ENCODE measurements at regions not wholly inside any gene's neighbourhood (a gene's known extent, or its start where the extent isn't known, plus 50 kb on each side); places are given as distances from the start of the nearest gene placed in this dataset.

DNA sequence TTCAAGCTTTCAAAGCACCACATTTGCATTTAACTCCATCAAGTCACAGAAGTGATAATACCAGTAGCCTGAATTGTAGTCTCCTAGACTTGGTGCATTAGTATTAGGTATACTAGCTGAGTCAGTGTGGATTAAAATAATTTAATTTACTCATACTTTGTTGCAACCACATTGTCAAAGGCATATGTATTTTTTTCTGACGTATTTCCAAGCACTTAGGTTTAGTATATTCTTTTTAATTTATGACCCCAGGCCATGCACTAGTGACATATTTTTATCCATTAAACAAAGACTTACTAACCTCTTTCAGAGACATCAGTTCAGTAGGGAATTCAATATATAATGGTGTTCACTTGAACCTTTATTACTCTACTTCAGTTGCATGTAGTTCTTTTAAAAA is 1894.5 kb downstream of the NCAM2 start:
- no peak for TF ChIP-seq CTCF (IDR thresholded peaks at IDR 0.05)
- TF ChIP-seq SIN3A (IDR thresholded peaks at IDR 0.05; ENCODE audit: borderline replicate concordance, insufficient read depth, low read depth, low read length) = no peak
- no peak for TF ChIP-seq REST (IDR thresholded peaks at IDR 0.05; ENCODE audit: insufficient read depth in 1 of 2, low read depth in 2 of 2, low read length in 1 of 2)
- no peak for TF ChIP-seq POLR2AphosphoS5 (IDR thresholded peaks at IDR 0.05; ENCODE audit: low read depth, low read length)

Data from Panc1 (cell line).